ENCODE measurements at regions not wholly inside any gene's neighbourhood (a gene's known extent, or its start where the extent isn't known, plus 50 kb on each side); places are given as distances from the start of the nearest gene placed in this dataset.

DNA sequence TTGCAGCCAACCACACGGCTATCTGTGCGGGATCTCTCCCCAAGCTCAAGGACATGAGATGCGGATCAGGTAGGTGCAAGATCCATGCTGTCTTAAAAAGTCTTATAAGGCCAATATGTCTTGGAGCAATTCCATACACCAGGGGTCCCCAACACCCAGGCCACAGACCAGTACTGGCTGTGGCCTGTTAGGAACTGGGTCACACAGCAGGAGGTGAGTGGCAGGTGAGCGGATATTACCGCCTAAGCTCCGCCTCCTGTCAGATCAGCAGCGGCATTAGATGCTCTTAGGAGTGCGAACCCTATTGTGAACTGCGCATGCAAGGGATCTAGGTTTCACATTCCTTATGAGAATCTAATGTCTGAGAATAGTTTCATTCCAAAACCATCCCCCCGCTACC lies 68.8 kb upstream of the ZNF599 start:
- Histone ChIP-seq H3K9me2 (ENCODE audit: low read depth, low read length) (no peaks in the 10 kb centered on the region), H3K27ac (ENCODE audit: low read depth, low read length, poor library complexity, severe bottlenecking) (no peak overlapping the region), H3K27me3 (ENCODE audit: insufficient read depth, low read length) (no peaks in the 10 kb centered on the region), H3K9ac (ENCODE audit: low read length) (no peak overlapping the region), H3K9me3 (ENCODE audit: low read length) (no peaks in the 10 kb centered on the region), H3F3A (ENCODE audit: insufficient read depth, low read length) (no peaks in the 10 kb centered on the region), H3K4me3 (ENCODE audit: low read depth, low read length, poor library complexity, severe bottlenecking) (no peak overlapping the region), H2AFZ (ENCODE audit: low read length) (no peak overlapping the region), H3K36me3 (ENCODE audit: insufficient read depth, low read length) (no peaks in the 10 kb centered on the region), H4K20me1 (ENCODE audit: insufficient read depth, low read length) (no peaks in the 10 kb centered on the region), H3K4me1 (ENCODE audit: insufficient read depth, low read length, severe bottlenecking) (no peaks in the 10 kb centered on the region), H3K79me2 (ENCODE audit: insufficient read depth, low read length) (no peaks in the 10 kb centered on the region), H3K4me2 (ENCODE audit: low read length) (no peak overlapping the region)
- TF ChIP-seq, protein P1, sequence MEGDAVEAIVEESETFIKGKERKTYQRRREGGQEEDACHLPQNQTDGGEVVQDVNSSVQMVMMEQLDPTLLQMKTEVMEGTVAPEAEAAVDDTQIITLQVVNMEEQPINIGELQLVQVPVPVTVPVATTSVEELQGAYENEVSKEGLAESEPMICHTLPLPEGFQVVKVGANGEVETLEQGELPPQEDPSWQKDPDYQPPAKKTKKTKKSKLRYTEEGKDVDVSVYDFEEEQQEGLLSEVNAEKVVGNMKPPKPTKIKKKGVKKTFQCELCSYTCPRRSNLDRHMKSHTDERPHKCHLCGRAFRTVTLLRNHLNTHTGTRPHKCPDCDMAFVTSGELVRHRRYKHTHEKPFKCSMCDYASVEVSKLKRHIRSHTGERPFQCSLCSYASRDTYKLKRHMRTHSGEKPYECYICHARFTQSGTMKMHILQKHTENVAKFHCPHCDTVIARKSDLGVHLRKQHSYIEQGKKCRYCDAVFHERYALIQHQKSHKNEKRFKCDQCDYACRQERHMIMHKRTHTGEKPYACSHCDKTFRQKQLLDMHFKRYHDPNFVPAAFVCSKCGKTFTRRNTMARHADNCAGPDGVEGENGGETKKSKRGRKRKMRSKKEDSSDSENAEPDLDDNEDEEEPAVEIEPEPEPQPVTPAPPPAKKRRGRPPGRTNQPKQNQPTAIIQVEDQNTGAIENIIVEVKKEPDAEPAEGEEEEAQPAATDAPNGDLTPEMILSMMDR (IDR thresholded peaks at IDR 0.05; ENCODE audit: low read length) = no peak
- no peak for TF ChIP-seq EZH2 (IDR thresholded peaks at IDR 0.05; ENCODE audit: borderline replicate concordance, low read length)

GRCh38 chr19:34838753-34839431 lies 65.9 kb upstream of the ZNF599 start:
- Histone ChIP-seq H3K4me3 (ENCODE audit: low read depth, low read length, poor library complexity, severe bottlenecking) (no peak overlapping the region), H3K27ac (ENCODE audit: low read depth, low read length, poor library complexity, severe bottlenecking) (no peak overlapping the region), H3K36me3 (ENCODE audit: insufficient read depth, low read length) (no peaks in the 10 kb centered on the region), H3K9me3 (ENCODE audit: low read length) (no peaks in the 10 kb centered on the region), H3K4me1 (ENCODE audit: insufficient read depth, low read length, severe bottlenecking) (no peaks in the 10 kb centered on the region), H3F3A (ENCODE audit: insufficient read depth, low read length) (no peaks in the 10 kb centered on the region), H3K79me2 (ENCODE audit: insufficient read depth, low read length) (no peaks in the 10 kb centered on the region), H3K27me3 (ENCODE audit: insufficient read depth, low read length) (no peaks in the 10 kb centered on the region), H3K4me2 (ENCODE audit: low read length) (no peak overlapping the region), H4K20me1 (ENCODE audit: insufficient read depth, low read length) (no peaks in the 10 kb centered on the region), H2AFZ (ENCODE audit: low read length) (no peak overlapping the region), H3K9me2 (ENCODE audit: low read depth, low read length) (no peaks in the 10 kb centered on the region), H3K9ac (ENCODE audit: low read length) (no peak overlapping the region)
- no peak for TF ChIP-seq EZH2 (IDR thresholded peaks at IDR 0.05; ENCODE audit: borderline replicate concordance, low read length)
- TF ChIP-seq, protein P1 (IDR thresholded peaks at IDR 0.05; ENCODE audit: low read length) = no peak

GRCh38 chr19:34838248-34838647 lies 65.2 kb upstream of the ZNF599 start:
- Histone ChIP-seq H3K4me2 (ENCODE audit: low read length) (no peak overlapping the region), H3K36me3 (ENCODE audit: insufficient read depth, low read length) (no peaks in the 10 kb centered on the region), H3K9me3 (ENCODE audit: low read length) (no peaks in the 10 kb centered on the region), H3K4me1 (ENCODE audit: insufficient read depth, low read length, severe bottlenecking) (no peaks in the 10 kb centered on the region), H3K9ac (ENCODE audit: low read length) (no peak overlapping the region), H3K27ac (ENCODE audit: low read depth, low read length, poor library complexity, severe bottlenecking) (no peak overlapping the region), H3K27me3 (ENCODE audit: insufficient read depth, low read length) (no peaks in the 10 kb centered on the region), H2AFZ (ENCODE audit: low read length) (no peak overlapping the region), H4K20me1 (ENCODE audit: insufficient read depth, low read length) (no peaks in the 10 kb centered on the region), H3F3A (ENCODE audit: insufficient read depth, low read length) (no peaks in the 10 kb centered on the region), H3K9me2 (ENCODE audit: low read depth, low read length) (no peaks in the 10 kb centered on the region), H3K4me3 (ENCODE audit: low read depth, low read length, poor library complexity, severe bottlenecking) (no peak overlapping the region), H3K79me2 (ENCODE audit: insufficient read depth, low read length) (no peaks in the 10 kb centered on the region)
- TF ChIP-seq, protein P1 (IDR thresholded peaks at IDR 0.05; ENCODE audit: low read length) = no peak
- no peak for TF ChIP-seq EZH2 (IDR thresholded peaks at IDR 0.05; ENCODE audit: borderline replicate concordance, low read length)
